Activated T-helper 17 cell treated with anti-CD3 and anti-CD28 coated beads, Interleukin-2, amount 50 U/mL, for 72 hours (primary cell): ENCODE measurements at regions not wholly inside any gene's neighbourhood (a gene's known extent, or its start where the extent isn't known, plus 50 kb on each side); places are given as distances from the start of the nearest gene placed in this dataset.

Experiments used
- ATAC-seq: fragments of 150-1000 bp; cut with Tn5 transposase; replicated peaks from 2 replicates; pipeline ENCODE4 v1.10.0; 2021; ENCODE audit warnings: mild to moderate bottlenecking, moderate library complexity
- H3K27ac Mint-ChIP-seq: one replicate; pipeline ENCODE4 v1.8.0; 2022; ENCODE audit warnings: mixed read lengths
- H3K27me3 Mint-ChIP-seq: one replicate; pipeline ENCODE4 v1.8.0; 2022; ENCODE audit warnings: mixed read lengths
- H3K36me3 Mint-ChIP-seq: one replicate; pipeline ENCODE4 v1.8.0; 2022; ENCODE audit warnings: low read depth, mild to moderate bottlenecking, mixed read lengths
- H3K4me1 Mint-ChIP-seq: one replicate; pipeline ENCODE4 v1.8.0; 2022; ENCODE audit warnings: mixed read lengths
- H3K4me3 Mint-ChIP-seq: one replicate; pipeline ENCODE4 v1.8.0; 2022; ENCODE audit warnings: mild to moderate bottlenecking, mixed read lengths
- H3K9me3 Mint-ChIP-seq: one replicate; pipeline ENCODE4 v1.8.0; 2022; ENCODE audit warnings: mixed read lengths

DNA sequence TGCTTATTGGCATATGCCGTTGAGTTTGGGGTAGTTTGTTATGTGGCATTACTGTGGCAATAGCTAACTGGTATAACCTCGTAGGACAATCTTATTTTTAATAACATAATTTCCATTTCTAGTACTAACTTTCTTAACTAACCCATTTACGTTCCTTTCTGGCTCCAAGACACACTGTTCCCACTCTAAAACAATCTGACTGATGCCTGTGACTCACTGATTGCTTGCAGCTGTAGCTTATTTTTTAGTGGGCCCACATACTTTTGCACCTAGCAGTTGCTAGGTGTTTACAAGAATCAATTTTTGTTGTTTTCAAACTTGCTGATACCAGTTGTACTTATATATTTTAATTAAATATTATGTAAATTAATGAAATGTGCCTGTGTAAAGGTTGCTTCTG, 52.2 kb downstream of the FAT3 start:
- Mint-ChIP-seq H3K27ac (no peak overlapping the region), H3K4me3 (no peak overlapping the region), H3K27me3 (no peaks in the 10 kb centered on the region), H3K4me1 (no peaks in the 10 kb centered on the region), H3K36me3 (no peaks in the 10 kb centered on the region), H3K9me3 (peaks cover 6% of the 10 kb centered on the region)
- no peak for ATAC-seq

DNA sequence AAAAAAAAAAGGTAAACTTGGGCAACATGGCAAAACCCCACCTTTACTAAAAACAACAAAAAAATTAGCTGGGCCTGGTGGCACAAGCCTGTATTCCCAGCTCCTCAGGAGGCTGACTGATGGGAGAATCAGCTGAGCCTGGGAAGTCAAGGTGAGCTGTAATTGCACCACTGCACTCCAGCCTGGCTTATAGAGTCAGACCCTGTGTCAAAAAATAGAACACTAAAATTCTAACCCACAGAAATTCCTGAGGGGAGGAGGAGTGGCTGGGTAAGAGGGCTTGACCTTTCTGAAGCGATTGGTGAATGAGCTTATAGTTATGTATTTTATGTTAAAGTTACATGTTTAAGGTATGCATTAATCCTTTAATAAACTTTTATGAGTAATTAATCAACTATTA, 53.3 kb downstream of the FAT3 start:
- no peaks in the 10 kb centered on the region for H3K27me3 Mint-ChIP-seq
- H3K9me3 Mint-ChIP-seq, result peaks cover 6% of the 10 kb centered on the region
- no peaks in the 10 kb centered on the region for H3K4me1 Mint-ChIP-seq
- H3K27ac Mint-ChIP-seq, result no peak overlapping the region
- H3K36me3 Mint-ChIP-seq, result no peaks in the 10 kb centered on the region
- ATAC-seq, result no peak
- no peak overlapping the region for H3K4me3 Mint-ChIP-seq

DNA sequence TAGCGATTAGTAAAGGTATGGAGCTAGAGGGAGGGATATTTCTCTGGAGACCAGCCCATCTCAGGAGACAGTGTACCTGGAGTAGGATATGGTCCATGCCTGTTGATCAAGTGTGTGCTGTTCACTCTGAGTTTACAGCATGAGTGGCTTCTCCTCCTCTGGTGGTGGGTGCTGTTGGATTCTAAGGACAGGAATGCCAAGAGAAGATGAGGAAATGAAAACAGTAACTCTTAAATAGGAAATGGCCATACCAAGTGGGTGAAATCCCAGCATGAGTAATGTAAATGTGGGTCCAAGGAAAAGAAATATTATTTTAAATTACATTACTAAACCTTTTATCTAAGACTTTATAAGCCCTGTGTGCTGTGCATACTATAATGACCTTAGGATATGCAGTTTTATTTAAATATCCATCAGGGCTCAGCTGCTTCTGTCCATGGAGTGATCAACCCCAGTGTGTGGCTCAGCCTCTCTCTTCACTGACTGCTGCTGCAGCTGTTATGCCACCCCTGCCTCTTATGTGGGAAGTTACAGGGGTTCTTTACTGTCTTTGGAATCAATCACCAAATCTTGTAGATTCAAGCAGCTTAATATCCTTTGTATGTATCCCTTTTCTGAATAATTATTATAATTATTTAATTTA, 54.3 kb downstream of the FAT3 start:
- H3K4me3 Mint-ChIP-seq, result no peak overlapping the region
- no peaks in the 10 kb centered on the region for H3K4me1 Mint-ChIP-seq
- no peak for ATAC-seq
- no peaks in the 10 kb centered on the region for H3K27me3 Mint-ChIP-seq
- H3K27ac Mint-ChIP-seq, result no peak overlapping the region
- peaks cover 6% of the 10 kb centered on the region for H3K9me3 Mint-ChIP-seq
- no peaks in the 10 kb centered on the region for H3K36me3 Mint-ChIP-seq

DNA sequence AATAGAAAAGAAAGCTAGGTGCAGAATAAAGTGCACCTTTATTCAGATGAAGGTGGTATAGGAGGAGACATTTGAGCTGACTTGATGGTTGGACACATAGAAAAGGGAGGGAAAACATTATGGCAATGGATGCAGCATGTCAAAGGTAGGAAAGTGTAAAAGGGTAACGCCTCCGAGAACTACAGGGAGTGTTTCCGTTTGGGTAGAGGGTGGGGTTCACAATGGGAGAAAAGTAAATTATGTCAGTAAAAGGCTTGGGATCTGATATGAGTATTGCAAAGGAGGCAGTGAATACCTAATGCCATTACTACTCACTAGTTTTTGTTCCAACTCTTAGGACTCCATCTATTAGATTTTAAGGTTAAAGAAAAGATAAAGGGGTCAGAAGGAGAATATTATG, 59.5 kb downstream of the FAT3 start:
- Mint-ChIP-seq H3K4me1 (no peaks in the 10 kb centered on the region), H3K36me3 (no peaks in the 10 kb centered on the region), H3K27me3 (no peaks in the 10 kb centered on the region), H3K9me3 (no peaks in the 10 kb centered on the region), H3K27ac (no peak overlapping the region), H3K4me3 (no peak overlapping the region)
- no peak for ATAC-seq

DNA sequence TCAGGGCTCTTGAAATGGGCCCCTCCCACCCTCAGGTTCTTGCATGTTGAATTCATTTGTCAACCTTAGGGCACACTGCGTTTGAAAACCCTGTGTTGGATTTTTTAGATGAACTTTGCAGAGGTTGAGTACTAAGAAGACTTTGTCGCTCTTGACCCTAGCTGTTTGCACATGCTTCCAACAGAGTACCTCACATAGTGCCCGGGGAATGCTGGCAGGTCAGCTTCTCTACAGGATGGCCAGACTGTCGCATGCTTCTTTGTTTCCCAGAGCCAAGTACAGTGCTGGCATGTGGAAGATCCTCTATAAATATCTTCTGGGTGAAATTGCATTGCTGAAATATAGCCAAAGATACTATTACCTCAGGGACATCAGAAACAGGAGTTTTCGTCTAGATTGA, 59.9 kb downstream of the FAT3 start:
- Mint-ChIP-seq H3K36me3 (no peaks in the 10 kb centered on the region), H3K27ac (no peak overlapping the region), H3K9me3 (no peaks in the 10 kb centered on the region), H3K4me1 (no peaks in the 10 kb centered on the region), H3K27me3 (no peaks in the 10 kb centered on the region), H3K4me3 (no peak overlapping the region)
- no peak for ATAC-seq

DNA sequence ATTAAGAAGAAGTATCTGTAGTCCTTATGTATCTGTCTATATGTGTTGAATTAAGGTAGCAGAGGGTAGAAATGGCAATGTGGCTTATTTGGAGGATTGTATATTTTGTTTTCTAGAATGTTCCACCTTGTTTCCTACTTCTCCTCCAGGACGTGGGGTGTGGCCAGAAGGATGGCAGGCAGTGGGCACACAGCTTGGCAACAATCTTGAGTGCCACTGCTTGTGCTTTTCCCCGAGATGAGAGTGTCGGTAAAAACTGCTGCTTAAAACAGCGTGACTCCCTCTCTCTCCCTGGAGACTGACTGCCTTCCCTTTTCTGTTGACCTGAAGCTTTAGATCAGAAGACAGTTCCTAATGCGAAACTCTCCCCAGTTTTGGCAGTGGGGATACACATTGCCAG, 61.2 kb downstream of the FAT3 start:
- no peak overlapping the region for H3K4me3 Mint-ChIP-seq
- H3K36me3 Mint-ChIP-seq, result no peaks in the 10 kb centered on the region
- H3K4me1 Mint-ChIP-seq, result no peaks in the 10 kb centered on the region
- no peaks in the 10 kb centered on the region for H3K27me3 Mint-ChIP-seq
- H3K27ac Mint-ChIP-seq, result no peak overlapping the region
- ATAC-seq, result no peak
- H3K9me3 Mint-ChIP-seq, result peaks cover 4% of the 10 kb centered on the region

DNA sequence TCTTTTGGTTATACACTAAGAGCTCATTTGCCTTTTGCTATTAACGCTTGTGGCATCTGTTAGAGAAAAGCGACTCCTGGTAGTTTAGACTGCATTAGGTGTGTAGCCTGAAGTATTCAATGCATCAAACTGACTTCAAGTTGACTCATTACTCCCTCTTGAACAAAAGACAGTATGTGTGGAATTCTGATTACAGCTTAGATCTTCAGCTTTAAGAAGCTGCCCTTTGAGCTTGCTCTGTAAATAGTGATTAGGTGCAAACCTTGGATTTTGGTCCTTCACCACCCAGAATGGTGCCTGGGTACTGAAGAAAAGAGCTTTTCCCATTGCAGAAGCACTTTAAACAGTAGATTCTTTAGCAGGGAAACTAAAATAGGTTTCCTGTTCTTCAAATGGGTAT, 62.1 kb downstream of the FAT3 start:
- ATAC-seq, result no peak
- H3K36me3 Mint-ChIP-seq, result no peaks in the 10 kb centered on the region

DNA sequence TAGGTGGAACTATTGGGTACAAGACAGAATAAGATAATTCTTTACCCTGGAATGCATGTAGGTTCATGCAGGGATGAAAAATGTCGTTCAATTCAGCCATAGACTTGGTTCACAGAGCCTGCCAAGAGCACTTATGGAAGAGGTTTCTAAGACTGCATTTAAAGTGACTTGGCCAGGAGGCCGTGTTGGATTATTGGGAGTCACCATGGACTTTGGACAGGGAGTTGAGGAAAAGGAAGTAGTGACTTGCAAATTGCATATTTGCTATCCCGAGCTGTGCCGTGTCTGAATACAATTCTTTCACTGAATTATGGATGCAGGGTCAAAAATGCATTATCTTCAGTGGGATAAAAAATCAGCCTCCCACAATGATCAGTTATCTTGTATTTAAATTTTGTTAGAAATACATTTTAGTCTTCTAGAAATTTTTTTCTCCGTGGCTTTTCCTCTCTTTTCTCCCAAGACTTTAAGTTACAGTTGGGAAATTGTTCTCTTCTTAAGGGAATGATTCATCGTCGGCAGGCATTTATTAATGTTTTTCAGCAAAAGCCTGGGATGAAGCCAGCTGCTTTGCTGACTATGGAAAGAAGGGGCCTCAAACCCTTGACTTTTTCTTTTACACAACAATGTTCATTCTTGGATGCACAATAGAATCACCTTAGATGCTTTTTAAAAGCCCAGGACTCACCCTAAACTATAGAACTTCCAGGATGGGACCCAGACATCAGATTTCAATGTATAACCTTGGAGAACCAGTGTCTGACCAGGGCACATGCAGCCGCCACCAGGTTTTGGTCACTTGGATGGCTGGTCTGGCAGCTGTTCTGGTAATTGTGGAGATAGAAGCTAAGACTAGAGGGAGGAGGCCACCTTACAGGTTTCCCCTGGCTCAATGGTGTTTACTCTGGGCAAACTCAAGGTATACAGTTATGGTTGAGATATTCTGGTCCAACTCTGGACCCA, 70.8 kb downstream of the FAT3 start:
- Mint-ChIP-seq H3K4me1 (no peaks in the 10 kb centered on the region), H3K27me3 (no peaks in the 10 kb centered on the region), H3K36me3 (no peaks in the 10 kb centered on the region), H3K4me3 (no peak overlapping the region), H3K27ac (no peak overlapping the region), H3K9me3 (no peaks in the 10 kb centered on the region)
- ATAC-seq, result no peak

More for the DNA sequence above, 62.1 kb downstream of the FAT3 start:
- Mint-ChIP-seq H3K4me1 (no peaks in the 10 kb centered on the region), H3K27ac (no peak overlapping the region), H3K9me3 (peaks cover 4% of the 10 kb centered on the region), H3K27me3 (no peaks in the 10 kb centered on the region), H3K4me3 (no peak overlapping the region)

DNA sequence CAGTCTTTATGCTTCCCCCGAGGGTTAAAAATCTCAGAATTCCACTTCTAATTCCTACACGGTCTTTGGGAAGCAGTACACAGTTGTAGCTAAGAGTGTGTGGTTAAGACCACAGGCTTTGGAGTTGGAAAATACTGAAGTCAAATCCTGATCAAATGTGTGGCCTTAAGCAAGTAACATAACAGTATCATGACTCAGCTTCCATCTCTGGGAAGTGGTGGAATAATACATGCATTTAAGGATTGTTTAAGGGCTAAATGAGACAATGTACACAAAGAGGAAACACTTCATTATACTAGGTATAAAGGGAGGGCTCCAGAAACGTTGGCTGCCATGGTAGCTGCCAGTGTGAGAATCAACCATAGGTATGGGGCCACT, 71.5 kb downstream of the FAT3 start:
- no peak for ATAC-seq
- no peaks in the 10 kb centered on the region for H3K27me3 Mint-ChIP-seq
- H3K36me3 Mint-ChIP-seq, result no peaks in the 10 kb centered on the region
- no peak overlapping the region for H3K27ac Mint-ChIP-seq
- no peaks in the 10 kb centered on the region for H3K4me1 Mint-ChIP-seq
- H3K4me3 Mint-ChIP-seq, result no peak overlapping the region
- H3K9me3 Mint-ChIP-seq, result no peaks in the 10 kb centered on the region

DNA sequence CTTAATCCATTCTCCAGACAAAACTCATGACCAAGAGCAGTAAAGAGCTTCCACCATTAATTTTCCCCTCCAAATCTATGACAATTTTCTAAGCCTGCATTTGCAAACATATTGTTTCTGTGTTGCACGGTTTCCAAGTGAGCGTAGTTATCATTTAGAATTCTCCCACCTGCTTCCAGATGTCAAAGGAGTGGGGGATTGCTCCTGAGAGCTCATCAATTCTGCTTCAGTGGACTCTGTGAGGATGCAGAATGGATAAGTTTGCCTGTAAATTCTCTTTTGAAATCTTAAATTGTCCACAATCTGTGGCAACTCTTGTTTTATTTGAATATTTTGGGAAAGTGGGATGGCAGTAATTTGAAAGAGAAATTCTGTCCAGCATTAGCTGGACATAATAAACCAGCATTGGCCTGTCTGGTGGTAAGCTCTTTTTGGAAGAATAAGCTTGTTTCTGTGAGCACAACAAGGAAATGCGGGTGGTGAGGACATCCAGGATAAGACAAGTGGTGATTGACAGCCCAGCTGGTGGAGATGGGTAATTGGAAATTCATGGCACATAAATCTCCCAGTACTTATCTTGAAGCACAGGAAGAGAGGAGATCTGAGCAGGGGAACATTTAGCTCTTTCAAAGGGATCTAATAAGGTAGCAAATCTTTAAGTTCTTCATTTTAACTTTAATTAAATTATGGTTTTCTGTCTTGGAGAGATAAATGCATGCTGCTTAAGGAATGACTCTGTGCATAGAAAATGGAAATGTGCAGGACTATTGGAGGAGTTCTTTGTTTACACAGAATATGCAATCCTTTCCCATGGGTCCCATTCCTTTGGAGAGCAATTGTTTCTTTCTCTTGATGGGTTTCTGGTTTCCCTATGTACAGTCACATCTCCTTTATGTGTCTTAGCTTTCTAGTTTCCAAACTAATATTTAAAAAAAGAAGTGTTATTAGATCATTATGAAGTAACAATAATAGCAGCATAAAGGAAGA, 73.2 kb downstream of the FAT3 start:
- no peak for ATAC-seq
- H3K27me3 Mint-ChIP-seq, result no peaks in the 10 kb centered on the region

DNA sequence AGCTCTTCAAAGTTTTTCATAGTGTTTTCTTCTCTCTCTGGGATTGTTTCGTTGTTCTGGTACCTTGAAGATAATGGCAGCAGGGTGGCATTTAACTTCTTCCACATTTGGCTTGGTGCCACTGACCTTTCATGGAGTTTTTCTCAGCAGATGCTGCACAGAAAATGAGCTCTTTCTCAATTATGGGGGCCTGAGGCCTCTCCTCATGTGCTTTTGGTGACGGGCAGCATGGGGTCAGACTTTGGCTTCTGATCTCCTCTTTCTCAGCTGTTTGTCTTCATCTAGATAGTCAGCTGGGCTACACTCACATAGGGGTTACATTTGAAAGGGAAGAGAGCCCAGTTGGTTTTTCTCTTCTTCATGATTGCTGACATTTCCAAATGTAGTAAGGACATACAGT, 76.3 kb downstream of the FAT3 start:
- H3K4me1 Mint-ChIP-seq, result no peaks in the 10 kb centered on the region
- no peaks in the 10 kb centered on the region for H3K9me3 Mint-ChIP-seq
- no peak overlapping the region for H3K4me3 Mint-ChIP-seq
- no peaks in the 10 kb centered on the region for H3K27me3 Mint-ChIP-seq
- no peaks in the 10 kb centered on the region for H3K36me3 Mint-ChIP-seq
- no peak for ATAC-seq
- H3K27ac Mint-ChIP-seq, result no peak overlapping the region

More for the DNA sequence above, 73.2 kb downstream of the FAT3 start:
- H3K4me3 Mint-ChIP-seq, result no peak overlapping the region
- H3K9me3 Mint-ChIP-seq, result no peaks in the 10 kb centered on the region
- no peaks in the 10 kb centered on the region for H3K4me1 Mint-ChIP-seq
- no peak overlapping the region for H3K27ac Mint-ChIP-seq
- H3K36me3 Mint-ChIP-seq, result no peaks in the 10 kb centered on the region

DNA sequence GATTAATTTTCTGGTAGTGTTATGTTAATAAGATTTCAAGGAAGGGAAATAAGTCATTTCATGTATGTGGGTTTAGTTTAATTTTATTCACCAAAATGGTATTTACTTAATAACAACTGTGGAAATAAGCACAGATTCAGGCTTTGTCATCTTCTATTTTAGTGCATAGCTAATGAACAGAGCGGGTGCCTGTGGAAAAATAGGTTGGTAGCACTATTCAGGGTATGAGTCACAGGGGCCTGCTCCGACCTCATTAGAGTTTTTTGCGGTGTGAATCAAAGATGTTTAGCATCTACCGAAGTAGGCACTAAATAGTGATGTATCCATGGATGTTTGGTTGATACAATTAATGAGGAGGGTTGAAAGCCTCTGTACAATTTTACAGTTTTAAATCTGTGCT, 78.2 kb downstream of the FAT3 start:
- Mint-ChIP-seq H3K27ac (no peak overlapping the region), H3K4me1 (no peaks in the 10 kb centered on the region), H3K27me3 (no peaks in the 10 kb centered on the region), H3K36me3 (no peaks in the 10 kb centered on the region), H3K4me3 (no peak overlapping the region), H3K9me3 (no peaks in the 10 kb centered on the region)
- no peak for ATAC-seq

DNA sequence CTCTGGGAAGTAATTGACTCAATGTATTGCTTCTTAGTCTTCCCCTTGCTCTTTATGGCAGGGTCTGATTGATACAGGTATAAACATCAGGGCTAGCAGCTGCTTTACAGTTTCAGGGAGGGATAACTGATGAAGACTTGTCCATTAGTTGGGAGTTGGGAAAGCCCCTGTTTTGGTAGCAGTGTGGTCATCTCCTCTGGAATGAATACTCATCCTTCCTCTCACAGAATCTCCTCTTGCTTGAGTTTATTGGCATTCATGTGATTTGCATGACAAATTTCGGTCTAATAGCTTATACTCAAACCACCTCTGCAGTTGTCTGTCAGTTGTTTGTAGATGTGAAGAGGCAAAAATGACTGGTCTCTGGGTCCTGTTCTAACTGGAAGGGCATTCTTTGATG, 79.7 kb downstream of the FAT3 start:
- Mint-ChIP-seq H3K36me3 (no peaks in the 10 kb centered on the region), H3K4me1 (no peaks in the 10 kb centered on the region), H3K27me3 (no peaks in the 10 kb centered on the region), H3K27ac (no peak overlapping the region), H3K9me3 (no peaks in the 10 kb centered on the region), H3K4me3 (no peak overlapping the region)
- ATAC-seq, result no peak

DNA sequence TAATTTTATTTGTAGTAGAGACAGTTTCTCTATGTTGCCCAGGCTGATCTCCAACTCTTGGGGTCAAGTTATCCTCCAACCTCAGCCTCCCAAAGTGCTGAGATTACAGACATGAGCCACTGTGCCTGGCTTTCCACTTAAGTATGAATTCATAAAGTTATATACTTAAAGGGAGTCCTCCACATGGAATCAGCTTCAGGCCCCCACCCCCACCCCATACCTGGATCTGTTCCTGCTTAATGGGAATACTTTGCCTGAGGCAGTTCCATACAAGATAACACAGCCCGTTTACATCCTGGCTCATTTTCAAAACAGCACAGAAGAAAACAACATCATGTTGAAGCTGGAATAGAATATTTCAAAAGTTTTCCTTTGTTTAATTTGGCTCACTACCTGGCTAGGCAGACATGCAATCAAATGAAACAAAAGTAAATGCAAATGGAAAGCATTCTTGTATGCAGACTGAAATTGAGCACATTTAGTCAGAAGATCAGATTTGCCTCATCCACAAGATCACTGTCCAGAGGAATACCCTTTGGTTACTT, 82.4 kb downstream of the FAT3 start:
- H3K36me3 Mint-ChIP-seq, result no peaks in the 10 kb centered on the region
- ATAC-seq, result no peak
- no peaks in the 10 kb centered on the region for H3K27me3 Mint-ChIP-seq
- H3K4me3 Mint-ChIP-seq, result no peak overlapping the region
- H3K27ac Mint-ChIP-seq, result no peak overlapping the region
- no peaks in the 10 kb centered on the region for H3K4me1 Mint-ChIP-seq
- no peaks in the 10 kb centered on the region for H3K9me3 Mint-ChIP-seq
